ENCODE measurements at regions not wholly inside any gene's neighbourhood (a gene's known extent, or its start where the extent isn't known, plus 50 kb on each side); places are given as distances from the start of the nearest gene placed in this dataset.

DNA sequence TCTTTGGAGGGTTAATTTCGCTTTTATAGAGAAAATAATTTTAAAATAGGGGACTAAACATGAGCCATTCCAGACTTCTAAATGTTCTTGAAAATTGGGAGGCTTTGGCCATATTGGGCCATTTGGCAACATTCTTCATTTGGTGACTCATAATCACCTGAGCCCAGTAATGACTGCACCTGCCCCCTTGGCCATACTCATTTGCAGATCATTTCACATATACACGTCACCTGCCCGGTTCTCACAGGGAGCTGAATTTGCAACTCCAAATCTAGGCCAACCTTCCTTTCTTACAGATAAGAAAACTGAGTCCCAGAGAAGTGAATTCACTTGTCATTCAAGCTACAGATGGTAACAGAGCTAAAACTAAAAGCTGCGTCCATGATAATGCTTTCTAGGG, 289.7 kb downstream of the EPHA4 start:
- no peak for TF ChIP-seq POLR2A (IDR thresholded peaks at IDR 0.05)
- no peak for TF ChIP-seq CTCF (IDR thresholded peaks at IDR 0.05 in 8 of 11, conservative IDR thresholded peaks at IDR 0.05 in 3 of 11)
- no peak for TF ChIP-seq POLR2AphosphoS5 (IDR thresholded peaks at IDR 0.05)
